Activated naive CD8-positive, alpha-beta T cell treated with anti-CD3 and anti-CD28 coated beads, Interleukin-2, amount 10 ng/mL, durations not matched to agents 7 days and 5 days (primary cell): ENCODE measurements at regions not wholly inside any gene's neighbourhood (a gene's known extent, or its start where the extent isn't known, plus 50 kb on each side); places are given as distances from the start of the nearest gene placed in this dataset.

Source experiments
- ATAC-seq: fragments of 150-1000 bp; cut with Tn5 transposase; one replicate; pipeline ENCODE4 v1.10.0; 2021; ENCODE audit warnings: low read depth, moderate library complexity
- POLR2A ChIA-PET: fragments of 350-600 bp; sonication (Branson Sonifier 250); formaldehyde crosslinking; loops from one replicate; lab custom pipeline; 2021; ENCODE audit warnings: antibody characterized with exemption; lab: Charles Lee
- DNase-seq: peaks from one replicate; pipeline ENCODE4 v3.0.0; 2021
- H3K27ac Mint-ChIP-seq: one replicate; pipeline ENCODE4 v1.8.0; 2022; ENCODE audit warnings: mild to moderate bottlenecking, mixed read lengths
- H3K27me3 Mint-ChIP-seq: one replicate; pipeline ENCODE4 v1.8.0; 2022; ENCODE audit warnings: mild to moderate bottlenecking, moderate library complexity, mixed read lengths
- H3K36me3 Mint-ChIP-seq: one replicate; pipeline ENCODE4 v1.8.0; 2021; ENCODE audit warnings: mild to moderate bottlenecking, mixed read lengths
- H3K4me1 Mint-ChIP-seq: one replicate; pipeline ENCODE4 v1.8.0; 2021; ENCODE audit warnings: mixed read lengths
- H3K4me3 Mint-ChIP-seq: one replicate; pipeline ENCODE4 v1.8.0; 2022; ENCODE audit warnings: mild to moderate bottlenecking, moderate library complexity, mixed read lengths
- H3K9me3 Mint-ChIP-seq: one replicate; pipeline ENCODE4 v1.8.0; 2021; ENCODE audit warnings: mixed read lengths

- POLR2A ChIA-PET = no interaction called here
These were observed 80.0 kb upstream of the CACNA2D3 start for GRCh38 chr3:54042259-54042823.

GRCh38 chr3:54040476-54040875 lies 81.9 kb upstream of the CACNA2D3 start:
- Mint-ChIP-seq H3K36me3 (no peaks in the 10 kb centered on the region), H3K9me3 (peaks cover 1% of the 10 kb centered on the region), H3K27me3 (peaks cover 3% of the 10 kb centered on the region), H3K27ac (no peak overlapping the region), H3K4me1 (no peaks in the 10 kb centered on the region), H3K4me3 (no peak overlapping the region)
- POLR2A ChIA-PET = no interaction called here
- ATAC-seq (no peak), DNase-seq (no peak)

More at GRCh38 chr3:54042259-54042823, 80.0 kb upstream of the CACNA2D3 start:
- H3K4me1 Mint-ChIP-seq = no peaks in the 10 kb centered on the region
- H3K9me3 Mint-ChIP-seq = no peaks in the 10 kb centered on the region
- H3K27ac Mint-ChIP-seq = no peak overlapping the region
- H3K27me3 Mint-ChIP-seq = no peaks in the 10 kb centered on the region
- no peaks in the 10 kb centered on the region for H3K36me3 Mint-ChIP-seq
- DNase-seq (no peak), ATAC-seq (no peak)
- H3K4me3 Mint-ChIP-seq = no peak overlapping the region

GRCh38 chr3:54038391-54038790 lies 84.0 kb upstream of the CACNA2D3 start:
- H3K4me1 Mint-ChIP-seq = no peaks in the 10 kb centered on the region
- H3K9me3 Mint-ChIP-seq = peaks cover 1% of the 10 kb centered on the region
- POLR2A ChIA-PET = no interaction called here
- H3K27me3 Mint-ChIP-seq = peaks cover 3% of the 10 kb centered on the region
- no peak overlapping the region for H3K27ac Mint-ChIP-seq
- DNase-seq (no peak), ATAC-seq (no peak)
- H3K36me3 Mint-ChIP-seq = no peaks in the 10 kb centered on the region
- H3K4me3 Mint-ChIP-seq = no peak overlapping the region

- no peak overlapping the region for H3K4me3 Mint-ChIP-seq
- POLR2A ChIA-PET = interaction anchor here (0.6 kb wide), 1 partner anchor 1905 kb away, joined by 3 read pairs; no protein-coding TSS in a partner anchor
- ATAC-seq = no peak
These were observed 85.8 kb upstream of the CACNA2D3 start for GRCh38 chr3:54036543-54036942.

GRCh38 chr3:54034971-54035370 lies 87.4 kb upstream of the CACNA2D3 start:
- H3K9me3 Mint-ChIP-seq = peaks cover 1% of the 10 kb centered on the region
- H3K36me3 Mint-ChIP-seq = no peaks in the 10 kb centered on the region
- H3K4me1 Mint-ChIP-seq = no peaks in the 10 kb centered on the region
- no peak for ATAC-seq
- POLR2A ChIA-PET = no interaction called here
- DNase-seq = no peak
- no peak overlapping the region for H3K27ac Mint-ChIP-seq
- H3K27me3 Mint-ChIP-seq = peaks cover 5% of the 10 kb centered on the region
- no peak overlapping the region for H3K4me3 Mint-ChIP-seq

More at GRCh38 chr3:54036543-54036942, 85.8 kb upstream of the CACNA2D3 start:
- H3K27me3 Mint-ChIP-seq = peaks cover 3% of the 10 kb centered on the region
- no peak for DNase-seq
- no peak overlapping the region for H3K27ac Mint-ChIP-seq
- H3K36me3 Mint-ChIP-seq = no peaks in the 10 kb centered on the region
- H3K4me1 Mint-ChIP-seq = no peaks in the 10 kb centered on the region
- peaks cover 1% of the 10 kb centered on the region for H3K9me3 Mint-ChIP-seq

- no peak for ATAC-seq
- Mint-ChIP-seq H3K27me3 (peaks cover 5% of the 10 kb centered on the region), H3K9me3 (peaks cover 1% of the 10 kb centered on the region), H3K36me3 (no peaks in the 10 kb centered on the region), H3K4me3 (no peak overlapping the region), H3K4me1 (no peaks in the 10 kb centered on the region), H3K27ac (no peak overlapping the region)
- no peak for DNase-seq
- POLR2A ChIA-PET = no interaction called here
These were observed 88.6 kb upstream of the CACNA2D3 start for GRCh38 chr3:54033761-54034160.

GRCh38 chr3:54032598-54032997 lies 89.8 kb upstream of the CACNA2D3 start:
- DNase-seq = no peak

GRCh38 chr3:54028372-54028771 lies 94.0 kb upstream of the CACNA2D3 start:
- ATAC-seq (no peak), DNase-seq (no peak)
- H3K4me1 Mint-ChIP-seq = no peaks in the 10 kb centered on the region
- H3K36me3 Mint-ChIP-seq = no peaks in the 10 kb centered on the region
- no peak overlapping the region for H3K27ac Mint-ChIP-seq
- H3K4me3 Mint-ChIP-seq = no peak overlapping the region
- POLR2A ChIA-PET = no interaction called here
- no peaks in the 10 kb centered on the region for H3K9me3 Mint-ChIP-seq
- peaks cover 2% of the 10 kb centered on the region for H3K27me3 Mint-ChIP-seq

More at GRCh38 chr3:54032598-54032997, 89.8 kb upstream of the CACNA2D3 start:
- no peak for ATAC-seq
- Mint-ChIP-seq H3K4me3 (no peak overlapping the region), H3K27ac (no peak overlapping the region), H3K4me1 (no peaks in the 10 kb centered on the region), H3K27me3 (peaks cover 5% of the 10 kb centered on the region), H3K9me3 (peaks cover 1% of the 10 kb centered on the region), H3K36me3 (no peaks in the 10 kb centered on the region)
- POLR2A ChIA-PET = no interaction called here

- POLR2A ChIA-PET = no interaction called here
- Mint-ChIP-seq H3K9me3 (no peaks in the 10 kb centered on the region), H3K27ac (no peak overlapping the region), H3K4me1 (no peaks in the 10 kb centered on the region), H3K4me3 (no peak overlapping the region), H3K36me3 (no peaks in the 10 kb centered on the region), H3K27me3 (peaks cover 6% of the 10 kb centered on the region)
- ATAC-seq (no peak), DNase-seq (no peak)
These were observed 95.8 kb upstream of the CACNA2D3 start for GRCh38 chr3:54026543-54026942.

GRCh38 chr3:54021071-54021470 lies 101.3 kb upstream of the CACNA2D3 start:
- POLR2A ChIA-PET = no interaction called here
- Mint-ChIP-seq H3K4me1 (no peaks in the 10 kb centered on the region), H3K4me3 (no peak overlapping the region), H3K9me3 (peaks cover 4% of the 10 kb centered on the region), H3K27ac (no peak overlapping the region), H3K36me3 (no peaks in the 10 kb centered on the region), H3K27me3 (peaks cover 4% of the 10 kb centered on the region)
- DNase-seq (no peak), ATAC-seq (no peak)

- Mint-ChIP-seq H3K27me3 (peaks cover 4% of the 10 kb centered on the region), H3K36me3 (no peaks in the 10 kb centered on the region), H3K4me1 (no peaks in the 10 kb centered on the region), H3K9me3 (peaks cover 4% of the 10 kb centered on the region), H3K4me3 (no peak overlapping the region), H3K27ac (no peak overlapping the region)
- ATAC-seq = no peak
- DNase-seq = no peak
- POLR2A ChIA-PET = no interaction called here
These were observed 101.9 kb upstream of the CACNA2D3 start for GRCh38 chr3:54020436-54020835.

- H3K27ac Mint-ChIP-seq = no peak overlapping the region
- H3K27me3 Mint-ChIP-seq = no peaks in the 10 kb centered on the region
- peaks cover 4% of the 10 kb centered on the region for H3K9me3 Mint-ChIP-seq
- no peaks in the 10 kb centered on the region for H3K36me3 Mint-ChIP-seq
- ATAC-seq = no peak
- H3K4me3 Mint-ChIP-seq = no peak overlapping the region
- DNase-seq = no peak
- POLR2A ChIA-PET = no interaction called here
- no peaks in the 10 kb centered on the region for H3K4me1 Mint-ChIP-seq
These were observed 108.3 kb upstream of the CACNA2D3 start for GRCh38 chr3:54014067-54014466.

- ATAC-seq = no peak
- Mint-ChIP-seq H3K27me3 (no peaks in the 10 kb centered on the region), H3K4me3 (no peak overlapping the region), H3K4me1 (no peaks in the 10 kb centered on the region), H3K27ac (no peak overlapping the region), H3K9me3 (no peaks in the 10 kb centered on the region), H3K36me3 (no peaks in the 10 kb centered on the region)
- no peak for DNase-seq
- POLR2A ChIA-PET = no interaction called here
These were observed 113.6 kb upstream of the CACNA2D3 start for GRCh38 chr3:54008744-54009143.

- H3K27me3 Mint-ChIP-seq = no peaks in the 10 kb centered on the region
- ATAC-seq (no peak), DNase-seq (no peak)
- no peak overlapping the region for H3K27ac Mint-ChIP-seq
- H3K36me3 Mint-ChIP-seq = no peaks in the 10 kb centered on the region
- H3K9me3 Mint-ChIP-seq = no peaks in the 10 kb centered on the region
- no peak overlapping the region for H3K4me3 Mint-ChIP-seq
- POLR2A ChIA-PET = no interaction called here
- no peaks in the 10 kb centered on the region for H3K4me1 Mint-ChIP-seq
These were observed 114.3 kb upstream of the CACNA2D3 start for GRCh38 chr3:54008099-54008498.
